ENCODE measurements at regions not wholly inside any gene's neighbourhood (a gene's known extent, or its start where the extent isn't known, plus 50 kb on each side); places are given as distances from the start of the nearest gene placed in this dataset.
A peak's percentile ranks its signal among the peaks of the same experiment; 100 is the strongest.

DNA sequence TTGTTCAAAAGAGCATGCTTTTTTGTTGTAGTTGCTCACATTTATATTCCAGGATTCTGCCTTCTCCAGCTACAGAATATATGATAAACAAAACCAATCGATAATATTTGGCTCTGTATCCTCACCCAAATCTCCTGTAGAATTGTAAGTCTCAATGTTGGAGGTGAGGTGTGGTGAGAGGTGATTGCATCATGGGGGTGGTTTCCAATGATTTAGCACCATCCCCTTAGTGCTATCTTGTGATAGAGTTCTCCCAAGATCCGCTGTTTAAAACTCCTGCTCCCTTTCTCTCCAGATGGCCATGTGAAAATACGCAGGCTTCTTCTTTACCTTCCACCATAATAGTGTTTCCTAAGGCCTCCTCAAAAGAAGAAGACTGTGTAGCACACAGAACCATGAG lies 98.7 kb upstream of the SCN7A start:
- Histone ChIP-seq H3K27ac (no peak overlapping the region), H4K20me1 (no peaks in the 10 kb centered on the region)

GRCh38 chr2:166591226-166591625 lies 97.2 kb upstream of the SCN7A start:
- Histone ChIP-seq H3K9me3 (peaks cover 2% of the 10 kb centered on the region), H3K27me3 (no peaks in the 10 kb centered on the region)

More for the DNA sequence above, 98.7 kb upstream of the SCN7A start:
- TF ChIP-seq Cebpa-rat (IDR thresholded peaks at IDR 0.05) = no peak
- H3K4me2 ChIP-seq = no peak overlapping the region
- H3K4me3 ChIP-seq = no peak overlapping the region
- peaks cover 18% of the 10 kb centered on the region for H3K9me3 ChIP-seq
- no peaks in the 10 kb centered on the region for H3K4me1 ChIP-seq
- no peaks in the 10 kb centered on the region for H3K36me3 ChIP-seq
- no peak overlapping the region for H3K9ac ChIP-seq
- H3K27me3 ChIP-seq = no peaks in the 10 kb centered on the region

DNA sequence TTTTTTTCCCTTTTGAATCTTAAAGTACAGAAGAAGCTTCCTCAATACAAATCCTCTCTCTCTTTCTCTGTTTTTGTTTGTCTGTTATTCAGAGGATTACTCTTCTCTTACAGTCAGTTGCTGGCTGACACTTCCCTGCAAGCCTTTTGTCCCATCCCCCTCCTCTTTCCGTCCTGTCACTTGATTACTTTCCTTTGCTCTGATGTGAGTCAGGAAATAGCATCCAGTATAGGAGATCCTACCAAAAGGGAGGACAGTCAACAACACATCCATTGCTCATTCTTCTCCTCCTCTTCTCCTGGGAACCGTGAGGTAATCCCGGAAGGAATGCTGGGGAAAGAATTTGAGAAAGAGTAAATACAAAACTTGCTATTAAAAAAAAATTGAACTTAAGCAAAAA lies 79.3 kb upstream of the SCN7A start:
- Histone ChIP-seq H3K4me3 (no peak overlapping the region), H3K36me3 (no peaks in the 10 kb centered on the region), H3K27me3 (no peaks in the 10 kb centered on the region), H3K4me1 (peaks cover 1% of the 10 kb centered on the region; the same call in 1 of the 2 replicates), H3K27ac (no peak overlapping the region), H3K9ac (no peak overlapping the region), H3K4me2 (no peak overlapping the region), H3K9me3 (no peaks in the 10 kb centered on the region), H4K20me1 (no peaks in the 10 kb centered on the region)
- no peak for TF ChIP-seq Cebpa-rat (IDR thresholded peaks at IDR 0.05)

More at GRCh38 chr2:166591226-166591625, 97.2 kb upstream of the SCN7A start:
- Histone ChIP-seq H3K4me1 (no peaks in the 10 kb centered on the region), H3K27ac (no peak overlapping the region), H3K36me3 (no peaks in the 10 kb centered on the region), H3K4me3 (no peak overlapping the region), H4K20me1 (no peaks in the 10 kb centered on the region), H3K9ac (no peak overlapping the region), H3K4me2 (no peak overlapping the region)
- TF ChIP-seq Cebpa-rat (IDR thresholded peaks at IDR 0.05) = no peak

DNA sequence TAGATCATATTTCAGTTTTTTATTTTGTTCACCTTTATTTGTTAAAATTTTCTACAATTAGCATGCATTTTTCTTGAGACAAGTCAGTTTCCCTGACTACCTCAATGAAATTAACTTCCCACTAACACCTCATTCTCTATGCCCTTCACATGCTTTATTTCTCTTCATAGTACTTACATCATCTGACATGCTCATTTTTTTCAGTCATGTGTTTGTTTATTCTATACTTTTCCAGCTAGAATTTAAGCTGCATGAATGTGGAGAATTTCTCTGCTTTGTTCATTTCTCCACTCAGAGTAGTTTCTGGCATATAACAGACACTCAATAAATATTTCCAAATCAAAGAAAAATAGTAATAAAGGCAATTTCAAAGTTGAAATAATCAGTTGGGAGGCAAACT lies 78.9 kb upstream of the SCN7A start:
- Histone ChIP-seq H3K4me2 (no peak overlapping the region), H3K4me1 (peaks cover 5% of the 10 kb centered on the region; the same call in 1 of the 2 replicates), H3K4me3 (no peak overlapping the region), H3K27ac (no peak overlapping the region), H3K9ac (no peak overlapping the region), H3K36me3 (no peaks in the 10 kb centered on the region), H3K9me3 (no peaks in the 10 kb centered on the region), H4K20me1 (no peaks in the 10 kb centered on the region), H3K27me3 (no peaks in the 10 kb centered on the region)
- no peak for TF ChIP-seq Cebpa-rat (IDR thresholded peaks at IDR 0.05)

DNA sequence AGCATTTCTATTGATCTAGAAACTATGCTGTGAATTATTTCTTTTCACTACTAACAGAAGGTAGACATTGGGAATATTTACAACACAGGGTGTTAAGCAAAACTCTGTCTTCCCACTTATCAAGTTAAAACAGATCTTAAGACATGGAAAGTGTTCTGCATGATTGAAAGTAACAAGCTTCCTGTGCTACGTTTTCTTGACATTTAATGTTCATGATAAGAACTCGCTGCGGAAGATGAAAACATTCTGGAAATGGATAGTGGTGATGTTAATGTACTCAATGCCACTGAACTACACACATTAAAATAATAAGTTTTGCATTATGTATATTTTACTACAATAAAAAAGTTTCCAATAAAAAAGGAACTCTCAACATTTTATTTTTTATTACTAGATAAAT lies 74.4 kb upstream of the SCN7A start:
- Histone ChIP-seq H3K27ac (no peak overlapping the region), H3K4me3 (no peak overlapping the region)
- no peak for TF ChIP-seq Cebpa-rat (IDR thresholded peaks at IDR 0.05)

DNA sequence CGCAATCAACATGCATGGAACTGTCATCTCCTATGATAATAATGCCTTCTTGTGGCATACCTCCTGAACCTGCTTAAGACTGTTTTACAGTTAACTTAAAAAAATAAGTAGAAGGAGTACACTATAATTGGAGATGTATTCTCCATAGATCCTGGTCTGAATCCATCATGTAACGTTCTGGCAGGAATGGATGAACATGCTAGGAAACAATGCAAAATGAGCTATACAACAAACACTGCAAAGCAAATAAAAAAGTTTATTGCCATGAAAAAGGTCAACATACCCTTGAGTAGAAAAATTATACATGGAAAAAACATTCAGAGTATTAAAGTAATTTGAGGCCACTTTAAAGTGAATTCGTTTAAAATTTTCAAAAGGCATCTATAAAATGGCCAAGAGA lies 71.5 kb upstream of the SCN7A start:
- Histone ChIP-seq H3K4me1 (peaks cover 13% of the 10 kb centered on the region; the same call in 1 of the 2 replicates), H3K27ac (no peak overlapping the region), H3K4me2 (no peak overlapping the region), H4K20me1 (no peaks in the 10 kb centered on the region), H3K27me3 (no peaks in the 10 kb centered on the region), H3K4me3 (no peak overlapping the region), H3K9ac (no peak overlapping the region), H3K9me3 (no peaks in the 10 kb centered on the region), H3K36me3 (no peaks in the 10 kb centered on the region)
- TF ChIP-seq Cebpa-rat (IDR thresholded peaks at IDR 0.05) = no peak

More for the DNA sequence above, 74.4 kb upstream of the SCN7A start:
- Histone ChIP-seq H3K4me1 (peaks cover 5% of the 10 kb centered on the region; the same call in 1 of the 2 replicates), H3K9ac (no peak overlapping the region), H3K27me3 (no peaks in the 10 kb centered on the region), H3K9me3 (no peaks in the 10 kb centered on the region), H4K20me1 (no peaks in the 10 kb centered on the region), H3K4me2 (0 out of 2 replicates have a peak overlapping the region, but pooled peaks have one; percentile 3), H3K36me3 (no peaks in the 10 kb centered on the region)

GRCh38 chr2:166563894-166564293 lies 69.8 kb upstream of the SCN7A start:
- H3K9ac ChIP-seq = no peak overlapping the region
- H3K27ac ChIP-seq = no peak overlapping the region
- no peak overlapping the region for H3K4me3 ChIP-seq
- H3K27me3 ChIP-seq = no peaks in the 10 kb centered on the region
- H3K9me3 ChIP-seq = no peaks in the 10 kb centered on the region
- H3K36me3 ChIP-seq = no peaks in the 10 kb centered on the region
- H3K4me1 ChIP-seq = peaks cover 13% of the 10 kb centered on the region; the same call in 1 of the 2 replicates
- H4K20me1 ChIP-seq = no peaks in the 10 kb centered on the region
- no peak overlapping the region for H3K4me2 ChIP-seq
- TF ChIP-seq Cebpa-rat (IDR thresholded peaks at IDR 0.05) = no peak

GRCh38 chr2:166560022-166560421 lies 66.0 kb upstream of the SCN7A start:
- H4K20me1 ChIP-seq = no peaks in the 10 kb centered on the region
- no peak overlapping the region for H3K27ac ChIP-seq
- no peak overlapping the region for H3K9ac ChIP-seq
- H3K4me3 ChIP-seq = no peak overlapping the region
- H3K4me2 ChIP-seq = no peak overlapping the region
- H3K9me3 ChIP-seq = no peaks in the 10 kb centered on the region
- H3K27me3 ChIP-seq = no peaks in the 10 kb centered on the region
- H3K36me3 ChIP-seq = no peaks in the 10 kb centered on the region
- TF ChIP-seq Cebpa-rat (IDR thresholded peaks at IDR 0.05) = no peak
- H3K4me1 ChIP-seq = peaks cover 8% of the 10 kb centered on the region; the same call in 1 of the 2 replicates

DNA sequence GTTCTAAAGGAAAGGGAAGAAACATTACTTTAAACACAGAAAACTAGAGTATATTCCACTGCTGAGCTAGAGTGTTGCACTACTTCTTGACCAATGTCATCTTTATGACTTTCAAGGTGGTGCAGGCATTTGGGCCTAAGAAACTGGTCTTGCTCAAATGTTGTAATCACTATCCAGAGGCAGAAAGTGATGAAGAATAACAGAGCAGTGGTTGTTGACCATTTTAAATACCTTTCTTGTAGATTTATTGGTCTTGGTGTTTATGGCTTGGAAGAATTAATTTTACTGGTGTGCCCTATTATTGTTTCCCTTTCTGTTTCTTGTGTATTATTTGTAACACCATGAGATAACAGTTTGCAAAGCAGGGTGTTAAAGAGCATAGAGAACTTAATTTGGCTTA lies 56.9 kb upstream of the SCN7A start:
- no peak for TF ChIP-seq Cebpa-rat (IDR thresholded peaks at IDR 0.05)
- H3K36me3 ChIP-seq = no peaks in the 10 kb centered on the region
- no peak overlapping the region for H3K4me2 ChIP-seq
- no peak overlapping the region for H3K4me3 ChIP-seq
- H3K4me1 ChIP-seq = no peaks in the 10 kb centered on the region
- H3K27me3 ChIP-seq = no peaks in the 10 kb centered on the region
- no peaks in the 10 kb centered on the region for H4K20me1 ChIP-seq
- no peak overlapping the region for H3K27ac ChIP-seq
- H3K9me3 ChIP-seq = peaks cover 3% of the 10 kb centered on the region; the same call in 1 of the 2 replicates
- no peak overlapping the region for H3K9ac ChIP-seq

DNA sequence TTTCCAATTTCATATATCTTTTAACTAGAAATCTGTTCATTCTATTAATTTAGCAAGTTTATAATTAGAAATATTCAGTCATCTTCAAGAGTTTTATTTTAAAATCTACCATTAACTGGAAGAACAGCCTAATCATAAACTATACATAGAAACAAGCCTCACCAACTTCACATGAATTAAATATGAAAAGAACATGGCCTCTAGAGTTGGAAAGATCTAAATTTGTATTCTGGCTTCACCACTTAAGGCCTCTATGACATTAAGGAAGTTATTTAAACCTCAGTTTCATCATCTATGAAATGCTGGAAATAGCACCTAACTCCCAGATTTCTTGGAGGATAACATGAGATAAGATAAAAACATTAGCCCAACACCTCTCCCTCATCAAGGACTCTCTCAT lies 51.4 kb upstream of the SCN7A start:
- H3K9me3 ChIP-seq = no peaks in the 10 kb centered on the region
- TF ChIP-seq Cebpa-rat (IDR thresholded peaks at IDR 0.05) = no peak
- H3K4me1 ChIP-seq = no peaks in the 10 kb centered on the region
- H3K9ac ChIP-seq = no peak overlapping the region
- no peak overlapping the region for H3K27ac ChIP-seq
- H3K36me3 ChIP-seq = no peaks in the 10 kb centered on the region
- H4K20me1 ChIP-seq = no peaks in the 10 kb centered on the region
- no peaks in the 10 kb centered on the region for H3K27me3 ChIP-seq
- H3K4me3 ChIP-seq = no peak overlapping the region
- no peak overlapping the region for H3K4me2 ChIP-seq
